Activated CD4-positive, alpha-beta memory T cell treated with anti-CD3 and anti-CD28 coated beads, Interleukin-2, amount 10 ng/mL, durations not matched to agents 7 days and 5 days (primary cell): ENCODE measurements at regions not wholly inside any gene's neighbourhood (a gene's known extent, or its start where the extent isn't known, plus 50 kb on each side); places are given as distances from the start of the nearest gene placed in this dataset.
"Not testable (repeated sequence)": the region's sequence is repeated elsewhere in the genome, so short reads cannot be mapped to it uniquely, and the experiment has no call there.

Experiments used
- CTCF ChIA-PET: fragments of 350-600 bp; sonication (Branson Sonifier 250); formaldehyde crosslinking; loops from one replicate; lab custom pipeline; 2021; ENCODE audit warnings: antibody characterized with exemption, inconsistent platforms; lab: Charles Lee
- POLR2A ChIA-PET: fragments of 350-600 bp; sonication (Branson Sonifier 250); formaldehyde crosslinking; loops from one replicate; lab custom pipeline; 2021; ENCODE audit warnings: antibody characterized with exemption; lab: Charles Lee
- DNase-seq: peaks from one replicate; pipeline ENCODE4 v3.0.0-alpha.2; 2020
- H3K27ac Mint-ChIP-seq: one replicate; pipeline ENCODE4 v1.8.0; 2021; ENCODE audit warnings: mild to moderate bottlenecking, mixed read lengths
- H3K27me3 Mint-ChIP-seq: one replicate; pipeline ENCODE4 v1.8.0; 2021; ENCODE audit warnings: mixed read lengths
- H3K36me3 Mint-ChIP-seq: one replicate; pipeline ENCODE4 v1.8.0; 2021; ENCODE audit warnings: low read depth, mixed read lengths
- H3K4me1 Mint-ChIP-seq: one replicate; pipeline ENCODE4 v1.8.0; 2021; ENCODE audit warnings: mixed read lengths
- H3K4me3 Mint-ChIP-seq: one replicate; pipeline ENCODE4 v1.8.0; 2021; ENCODE audit warnings: mild to moderate bottlenecking, mixed read lengths
- H3K9me3 Mint-ChIP-seq: one replicate; pipeline ENCODE4 v1.8.0; 2021; ENCODE audit warnings: mixed read lengths

GRCh38 chr15:100733843-100734185 is 131.4 kb downstream of the ASB7 start:
- CTCF ChIA-PET, H3K4me3 Mint-ChIP-seq, DNase-seq, POLR2A ChIA-PET, H3K27ac Mint-ChIP-seq, H3K27me3 Mint-ChIP-seq, H3K9me3 Mint-ChIP-seq, H3K4me1 Mint-ChIP-seq, H3K36me3 Mint-ChIP-seq: not testable (repeated sequence)

DNA sequence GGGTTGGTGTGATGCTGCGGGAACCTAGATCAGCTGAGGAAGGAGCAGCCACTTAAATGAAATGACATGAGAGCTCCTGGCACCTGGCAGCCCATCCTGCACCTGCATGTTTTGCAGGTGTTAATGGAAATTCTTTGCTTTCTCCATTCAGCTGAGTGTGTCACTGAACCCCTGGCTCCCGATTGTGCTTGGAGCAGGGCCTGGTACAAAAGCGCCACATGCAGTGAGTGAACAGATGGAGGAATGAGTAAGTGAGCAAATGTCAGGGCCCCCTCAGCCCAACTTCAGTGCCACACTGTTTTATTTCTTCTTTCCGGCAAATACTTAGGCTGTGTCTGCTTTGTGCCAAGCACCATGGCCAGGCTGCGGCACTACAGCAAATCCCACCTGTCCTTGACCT is 132.2 kb downstream of the ASB7 start:
- POLR2A ChIA-PET = no interaction called here
- no peaks in the 10 kb centered on the region for H3K4me1 Mint-ChIP-seq
- DNase-seq = no peak
- no peak overlapping the region for H3K27ac Mint-ChIP-seq
- CTCF ChIA-PET = no interaction called here
- H3K4me3 Mint-ChIP-seq = no peak overlapping the region
- H3K36me3 Mint-ChIP-seq = no peaks in the 10 kb centered on the region
- no peaks in the 10 kb centered on the region for H3K27me3 Mint-ChIP-seq
- H3K9me3 Mint-ChIP-seq = no peaks in the 10 kb centered on the region

DNA sequence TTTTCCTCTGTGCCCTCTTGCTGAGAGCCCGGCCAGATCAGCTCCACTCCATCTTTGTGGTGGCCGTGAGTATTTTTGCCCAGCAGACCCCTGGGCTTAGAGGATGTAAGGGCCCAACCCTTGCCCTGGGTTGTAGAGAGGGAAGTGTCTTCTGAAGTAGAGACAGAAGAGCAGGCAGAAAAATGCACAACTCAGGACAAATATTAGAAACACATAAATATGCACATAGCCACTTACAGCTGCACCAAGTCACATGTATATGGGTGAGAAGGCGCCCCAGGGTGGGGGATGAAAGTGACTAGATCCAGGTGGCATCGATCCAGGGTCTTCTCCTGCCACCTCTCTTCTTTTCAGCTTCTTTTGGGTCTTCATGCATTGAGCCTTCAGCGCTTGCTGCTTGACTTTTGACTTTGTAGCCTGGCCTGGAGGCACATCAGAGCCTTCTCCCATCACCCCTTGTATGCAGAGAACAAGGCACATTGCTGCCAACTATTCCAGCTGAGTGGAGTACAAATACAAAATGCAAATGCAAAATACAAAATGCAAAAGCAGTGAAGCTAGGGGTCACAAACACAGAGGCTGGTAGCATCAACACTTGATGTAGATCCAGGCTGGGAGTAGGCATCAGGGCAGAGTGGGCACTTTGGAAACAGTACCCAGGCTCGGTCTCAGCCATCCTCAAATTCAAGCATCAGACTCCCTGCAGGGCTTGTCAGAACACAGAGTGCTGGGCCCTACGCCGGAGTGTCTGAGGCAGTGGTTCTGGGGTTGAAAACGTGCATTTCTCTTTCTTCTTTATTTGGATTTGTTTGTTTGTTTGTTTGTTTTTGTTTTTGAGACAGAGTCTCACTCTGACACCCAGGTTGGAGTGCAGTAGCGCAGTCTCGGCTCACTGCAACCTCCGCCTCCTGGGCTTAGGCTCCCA is 133.0 kb downstream of the ASB7 start:
- no peaks in the 10 kb centered on the region for H3K27me3 Mint-ChIP-seq
- H3K4me1 Mint-ChIP-seq = no peaks in the 10 kb centered on the region
- CTCF ChIA-PET = no interaction called here
- DNase-seq = no peak
- H3K36me3 Mint-ChIP-seq = no peaks in the 10 kb centered on the region
- H3K4me3 Mint-ChIP-seq = no peak overlapping the region
- POLR2A ChIA-PET = no interaction called here
- H3K27ac Mint-ChIP-seq = no peak overlapping the region
- H3K9me3 Mint-ChIP-seq = no peaks in the 10 kb centered on the region

GRCh38 chr15:100737214-100737613 is 134.8 kb downstream of the ASB7 start:
- Mint-ChIP-seq H3K4me3 (no peak overlapping the region), H3K36me3 (no peaks in the 10 kb centered on the region), H3K27me3 (peaks cover 6% of the 10 kb centered on the region), H3K27ac (no peak overlapping the region), H3K9me3 (no peaks in the 10 kb centered on the region), H3K4me1 (no peaks in the 10 kb centered on the region)
- DNase-seq = no peak
- ChIA-PET CTCF (no interaction called here), POLR2A (no interaction called here)

- Mint-ChIP-seq H3K27ac (no peak overlapping the region), H3K27me3 (peaks cover 14% of the 10 kb centered on the region), H3K9me3 (no peaks in the 10 kb centered on the region), H3K4me1 (no peaks in the 10 kb centered on the region), H3K4me3 (no peak overlapping the region), H3K36me3 (no peaks in the 10 kb centered on the region)
- ChIA-PET POLR2A (no interaction called here), CTCF (no interaction called here)
- DNase-seq = no peak
These were observed 136.2 kb downstream of the ASB7 start for GRCh38 chr15:100738614-100739013.

GRCh38 chr15:100740138-100740537 is 137.7 kb downstream of the ASB7 start:
- POLR2A ChIA-PET = no interaction called here
- H3K4me3 Mint-ChIP-seq = no peak overlapping the region

DNA sequence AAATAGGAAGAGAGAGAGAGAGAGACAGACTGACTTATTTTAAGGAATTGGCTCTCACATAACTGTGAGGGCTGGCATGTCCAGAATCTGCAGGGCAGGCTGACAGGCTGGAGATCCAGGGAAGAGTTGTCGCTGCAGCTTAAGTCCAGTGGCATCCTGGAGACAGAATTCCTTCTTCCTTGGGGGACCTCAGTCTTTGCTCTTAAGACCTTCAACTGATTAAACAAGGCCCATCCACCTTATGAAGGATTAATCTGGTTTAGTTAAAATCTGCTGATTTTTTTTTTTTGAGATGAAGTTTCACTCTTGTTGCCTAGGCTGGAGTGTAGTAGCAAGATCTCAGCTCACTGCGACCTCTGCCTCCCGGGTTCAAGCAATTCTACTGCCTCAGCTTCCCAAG is 128.0 kb upstream of the ALDH1A3 start:
- Mint-ChIP-seq H3K9me3 (peaks cover 3% of the 10 kb centered on the region), H3K27me3 (peaks cover 20% of the 10 kb centered on the region), H3K4me1 (no peaks in the 10 kb centered on the region), H3K27ac (no peak overlapping the region), H3K4me3 (no peak overlapping the region), H3K36me3 (no peaks in the 10 kb centered on the region)
- CTCF ChIA-PET = no interaction called here
- no peak for DNase-seq
- POLR2A ChIA-PET = no interaction called here

More at GRCh38 chr15:100740138-100740537, 137.7 kb downstream of the ASB7 start:
- CTCF ChIA-PET = no interaction called here
- Mint-ChIP-seq H3K27ac (no peak overlapping the region), H3K27me3 (peaks cover 15% of the 10 kb centered on the region), H3K9me3 (no peaks in the 10 kb centered on the region), H3K4me1 (no peaks in the 10 kb centered on the region), H3K36me3 (no peaks in the 10 kb centered on the region)
- DNase-seq = no peak

GRCh38 chr15:100753503-100753902 is 126.1 kb upstream of the ALDH1A3 start:
- Mint-ChIP-seq H3K27me3 (peaks cover 20% of the 10 kb centered on the region), H3K4me3 (no peak overlapping the region), H3K9me3 (no peaks in the 10 kb centered on the region), H3K36me3 (no peaks in the 10 kb centered on the region), H3K4me1 (no peaks in the 10 kb centered on the region), H3K27ac (no peak overlapping the region)
- CTCF ChIA-PET = no interaction called here
- DNase-seq = no peak
- POLR2A ChIA-PET = no interaction called here

- H3K9me3 Mint-ChIP-seq = no peaks in the 10 kb centered on the region
- POLR2A ChIA-PET = no interaction called here
- CTCF ChIA-PET = no interaction called here
These were observed 122.0 kb upstream of the ALDH1A3 start for GRCh38 chr15:100757661-100758060.

DNA sequence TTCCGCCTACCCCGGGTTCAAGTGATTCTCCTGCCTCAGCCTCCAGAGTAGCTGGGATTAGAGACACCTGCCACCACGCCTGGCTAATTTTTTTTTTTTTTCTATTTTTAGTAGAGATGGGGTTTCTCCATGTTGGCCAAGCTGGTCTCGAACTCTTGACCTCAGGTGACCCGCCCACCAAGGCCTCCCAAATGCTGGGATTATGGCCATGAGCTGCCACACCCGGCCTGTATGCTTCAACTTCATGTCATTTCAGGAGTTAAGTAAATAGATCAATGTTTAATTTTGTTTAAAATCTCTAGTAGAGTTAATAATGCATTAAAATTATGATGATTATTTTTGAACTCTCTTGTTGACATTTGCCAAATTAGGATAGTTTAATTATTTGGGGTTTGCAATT is 121.1 kb upstream of the ALDH1A3 start:
- no peak for DNase-seq
- no peaks in the 10 kb centered on the region for H3K4me1 Mint-ChIP-seq
- no peaks in the 10 kb centered on the region for H3K36me3 Mint-ChIP-seq
- no peaks in the 10 kb centered on the region for H3K9me3 Mint-ChIP-seq
- no peak overlapping the region for H3K27ac Mint-ChIP-seq
- H3K4me3 Mint-ChIP-seq = no peak overlapping the region
- H3K27me3 Mint-ChIP-seq = peaks cover 27% of the 10 kb centered on the region
- CTCF ChIA-PET = no interaction called here
- POLR2A ChIA-PET = no interaction called here

More at GRCh38 chr15:100757661-100758060, 122.0 kb upstream of the ALDH1A3 start:
- Mint-ChIP-seq H3K27ac (no peak overlapping the region), H3K27me3 (peaks cover 27% of the 10 kb centered on the region), H3K4me3 (no peak overlapping the region), H3K36me3 (no peaks in the 10 kb centered on the region), H3K4me1 (no peaks in the 10 kb centered on the region)
- no peak for DNase-seq

GRCh38 chr15:100759106-100759505 is 120.5 kb upstream of the ALDH1A3 start:
- ChIA-PET CTCF (no interaction called here), POLR2A (no interaction called here)
- no peaks in the 10 kb centered on the region for H3K4me1 Mint-ChIP-seq
- peaks cover 23% of the 10 kb centered on the region for H3K27me3 Mint-ChIP-seq
- no peak overlapping the region for H3K4me3 Mint-ChIP-seq
- no peak overlapping the region for H3K27ac Mint-ChIP-seq
- no peaks in the 10 kb centered on the region for H3K9me3 Mint-ChIP-seq
- no peaks in the 10 kb centered on the region for H3K36me3 Mint-ChIP-seq
- DNase-seq = no peak

DNA sequence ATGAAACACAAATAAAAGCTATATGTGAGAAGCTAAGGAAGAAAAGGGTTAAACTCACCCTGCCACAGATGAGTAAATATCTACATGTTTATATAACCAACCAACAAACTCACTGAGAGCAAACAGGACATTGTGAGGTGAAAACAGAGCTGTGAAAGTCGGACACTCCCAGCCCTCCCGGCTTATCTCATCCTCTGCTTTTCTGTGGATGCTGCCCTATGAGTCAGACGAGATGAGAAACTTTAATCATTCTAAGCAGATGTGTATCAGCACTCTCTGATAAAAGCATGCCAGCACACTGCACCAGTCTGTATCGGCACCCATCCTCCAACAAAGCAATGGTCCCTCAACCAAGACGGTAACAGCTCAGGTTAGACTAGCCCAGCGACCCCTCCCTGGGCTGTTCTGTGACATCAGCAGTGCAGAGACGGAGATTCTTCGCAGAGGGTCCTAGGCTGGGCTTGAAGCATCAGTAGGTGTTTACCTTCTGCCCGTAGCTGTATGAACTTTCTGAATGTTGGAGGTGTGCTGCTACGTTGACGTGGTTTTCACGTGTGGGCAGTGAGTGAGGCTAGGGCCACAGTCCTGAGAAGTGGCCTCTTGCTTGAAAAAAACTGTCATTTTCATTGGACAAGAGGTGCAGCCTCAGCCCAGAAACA is 119.8 kb upstream of the ALDH1A3 start:
- H3K4me1 Mint-ChIP-seq = no peaks in the 10 kb centered on the region
- H3K27ac Mint-ChIP-seq = no peak overlapping the region
- ChIA-PET CTCF (no interaction called here), POLR2A (no interaction called here)
- H3K27me3 Mint-ChIP-seq = peaks cover 23% of the 10 kb centered on the region
- H3K4me3 Mint-ChIP-seq = no peak overlapping the region
- H3K36me3 Mint-ChIP-seq = no peaks in the 10 kb centered on the region
- DNase-seq = no peak
- H3K9me3 Mint-ChIP-seq = no peaks in the 10 kb centered on the region

- POLR2A ChIA-PET = no interaction called here
- Mint-ChIP-seq H3K4me1 (no peaks in the 10 kb centered on the region), H3K27ac (no peak overlapping the region), H3K9me3 (no peaks in the 10 kb centered on the region), H3K27me3 (peaks cover 23% of the 10 kb centered on the region), H3K4me3 (no peak overlapping the region), H3K36me3 (no peaks in the 10 kb centered on the region)
- CTCF ChIA-PET = no interaction called here
- no peak for DNase-seq
These were observed 119.2 kb upstream of the ALDH1A3 start for GRCh38 chr15:100760357-100760903.
